GM12878 (cell line): ENCODE measurements at regions not wholly inside any gene's neighbourhood (a gene's known extent, or its start where the extent isn't known, plus 50 kb on each side); places are given as distances from the start of the nearest gene placed in this dataset.

Experiments used
- BCL3 ChIP-seq: IDR thresholded peaks from 2 replicates; pipeline ENCODE4 v1.6.1; 2011; ENCODE audit warnings: borderline replicate concordance, low read depth, mild to moderate bottlenecking, moderate library complexity, low read length; ENCODE audit not compliant: insufficient read depth, poor library complexity, severe bottlenecking
- JUND ChIP-seq: IDR thresholded peaks from 2 replicates; pipeline ENCODE4 v1.6.1; 2012; ENCODE audit warnings: low read depth, mild to moderate bottlenecking, low read length, improper control_type of control experiment, moderate library complexity
- LARP7 ChIP-seq: fragments of 450-650 bp; IDR thresholded peaks from 2 replicates; pipeline ENCODE4 v1.6.1; 2017; ENCODE audit warnings: mild to moderate bottlenecking
- MAX ChIP-seq: IDR thresholded peaks from 2 replicates; pipeline ENCODE4 v1.6.1; 2012; ENCODE audit warnings: low read depth, low read length, improper control_type of control experiment
- MYB ChIP-seq: fragments of 150-350 bp; IDR thresholded peaks from 2 replicates; pipeline ENCODE4 v1.6.1; 2014; ENCODE audit warnings: mild to moderate bottlenecking, low read depth, low read length, borderline replicate concordance
- NFIC ChIP-seq: IDR thresholded peaks from 2 replicates; pipeline ENCODE4 v1.6.1; 2012; ENCODE audit warnings: low read depth, mild to moderate bottlenecking, inconsistent platforms, low read length, moderate library complexity
- NFXL1 ChIP-seq: fragments of 450-650 bp; IDR thresholded peaks from 2 replicates; pipeline ENCODE4 v1.6.1; 2017; ENCODE audit warnings: antibody characterized with exemption, mild to moderate bottlenecking, borderline replicate concordance
- SUZ12 ChIP-seq: fragments of 200-600 bp; sonication (generic); IDR thresholded peaks from one replicate; pipeline ENCODE4 v1.6.1; 2018; ENCODE audit warnings: antibody characterized with exemption, mild to moderate bottlenecking; ENCODE audit not compliant: unreplicated experiment
- ZNF217 ChIP-seq: fragments of 450-650 bp; IDR thresholded peaks from 2 replicates; pipeline ENCODE4 v1.6.1; 2017; ENCODE audit warnings: antibody characterized with exemption, mild to moderate bottlenecking
- ZNF24 ChIP-seq: fragments of 450-650 bp; IDR thresholded peaks from 2 replicates; pipeline ENCODE4 v1.6.1; 2017; ENCODE audit warnings: antibody characterized with exemption, mild to moderate bottlenecking
- ZNF592 ChIP-seq: fragments of 450-650 bp; IDR thresholded peaks from 2 replicates; pipeline ENCODE4 v1.6.1; 2017; ENCODE audit warnings: mild to moderate bottlenecking, moderate library complexity

GRCh38 chr6:12356983-12357972 lies 67.1 kb downstream of the EDN1 start (continued):
- peak; percentile 10; the same call in 1 of the 2 replicates for TF ChIP-seq ZNF592
- TF ChIP-seq BCL3, result no peak
- peak; percentile 65 for TF ChIP-seq NFIC
- TF ChIP-seq ZNF24, result peak; percentile 75
- TF ChIP-seq JUND, result no peak
- no peak for TF ChIP-seq MYB
- TF ChIP-seq ZNF217, result peak; percentile 65; the same call in 1 of the 2 replicates
- TF ChIP-seq MAX, result no peak
- TF ChIP-seq NFXL1, result no peak
- no peak for TF ChIP-seq SUZ12
- no peak for TF ChIP-seq LARP7
